NCI-H526 (cell line): ENCODE measurements at regions not wholly inside any gene's neighbourhood (a gene's known extent, or its start where the extent isn't known, plus 50 kb on each side); places are given as distances from the start of the nearest gene placed in this dataset.
"Not testable (repeated sequence)": the region's sequence is repeated elsewhere in the genome, so short reads cannot be mapped to it uniquely, and the experiment has no call there.

Experiments used
- DNase-seq, 2 experiments: peaks; one replicate each; lab custom pipeline; 2025; lab: John Stamatoyannopoulos, UW

DNA sequence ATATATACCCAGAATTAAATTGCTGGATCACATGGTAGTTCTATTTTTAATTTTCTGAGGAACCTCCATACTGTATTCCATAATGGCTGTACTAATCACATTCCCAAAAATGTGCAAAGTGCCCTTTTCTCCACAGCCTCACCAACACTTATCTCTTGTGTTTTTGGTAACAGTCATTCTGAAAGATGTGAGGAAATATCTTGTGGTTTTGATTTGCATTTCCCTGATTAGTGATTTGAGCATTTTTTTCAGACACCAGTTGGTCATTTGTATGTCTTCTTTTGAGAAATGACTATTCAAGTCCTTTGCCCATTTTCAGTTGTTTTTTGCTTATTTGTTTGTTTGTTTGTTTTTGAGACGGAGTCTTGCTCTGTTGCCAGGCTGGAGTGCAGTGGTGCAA is 98.1 kb upstream of the SIMC1 start:
- DNase-seq: not testable (repeated sequence)

DNA sequence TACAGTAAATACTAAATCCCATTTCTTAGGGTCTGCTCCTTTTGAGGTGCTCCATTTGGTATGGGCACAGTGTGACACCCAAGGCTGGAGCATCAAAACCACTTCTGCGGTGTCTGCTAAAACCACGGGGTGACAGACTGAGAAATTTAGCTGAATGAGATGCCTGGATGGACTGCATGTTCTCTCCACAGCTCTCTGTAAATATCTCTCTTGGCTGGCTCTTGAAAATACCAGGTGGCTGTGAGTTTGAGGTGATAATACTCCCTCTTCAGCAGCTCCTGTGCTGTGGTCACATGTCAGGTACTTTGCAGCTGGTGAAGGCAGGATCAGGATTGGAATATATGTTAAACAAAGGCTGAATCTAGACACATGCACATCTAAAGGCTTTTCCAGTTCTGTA is 93.7 kb upstream of the SIMC1 start:
- no peak for DNase-seq

DNA sequence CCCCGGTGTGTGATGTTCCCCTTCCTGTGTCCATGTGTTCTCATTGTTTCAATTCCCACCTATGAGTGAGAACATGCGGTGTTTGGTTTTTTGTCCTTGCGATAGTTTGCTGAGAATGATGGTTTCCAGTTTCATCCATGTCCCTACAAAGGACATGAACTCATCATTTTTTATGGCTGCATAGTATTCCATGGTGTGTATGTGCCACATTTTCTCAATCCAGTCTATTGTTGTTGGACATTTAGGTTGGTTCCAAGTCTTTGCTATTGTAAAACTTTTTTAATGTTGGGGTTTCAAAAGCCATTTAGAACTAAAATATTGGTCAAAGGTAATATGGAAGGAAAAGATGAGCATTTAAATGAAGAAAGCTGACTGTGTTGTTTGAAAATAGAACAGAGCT is 88.3 kb upstream of the SIMC1 start:
- DNase-seq: not testable (repeated sequence)

GRCh38 chr5:176151281-176151680 is 86.9 kb upstream of the SIMC1 start:
- DNase-seq: no peak

DNA sequence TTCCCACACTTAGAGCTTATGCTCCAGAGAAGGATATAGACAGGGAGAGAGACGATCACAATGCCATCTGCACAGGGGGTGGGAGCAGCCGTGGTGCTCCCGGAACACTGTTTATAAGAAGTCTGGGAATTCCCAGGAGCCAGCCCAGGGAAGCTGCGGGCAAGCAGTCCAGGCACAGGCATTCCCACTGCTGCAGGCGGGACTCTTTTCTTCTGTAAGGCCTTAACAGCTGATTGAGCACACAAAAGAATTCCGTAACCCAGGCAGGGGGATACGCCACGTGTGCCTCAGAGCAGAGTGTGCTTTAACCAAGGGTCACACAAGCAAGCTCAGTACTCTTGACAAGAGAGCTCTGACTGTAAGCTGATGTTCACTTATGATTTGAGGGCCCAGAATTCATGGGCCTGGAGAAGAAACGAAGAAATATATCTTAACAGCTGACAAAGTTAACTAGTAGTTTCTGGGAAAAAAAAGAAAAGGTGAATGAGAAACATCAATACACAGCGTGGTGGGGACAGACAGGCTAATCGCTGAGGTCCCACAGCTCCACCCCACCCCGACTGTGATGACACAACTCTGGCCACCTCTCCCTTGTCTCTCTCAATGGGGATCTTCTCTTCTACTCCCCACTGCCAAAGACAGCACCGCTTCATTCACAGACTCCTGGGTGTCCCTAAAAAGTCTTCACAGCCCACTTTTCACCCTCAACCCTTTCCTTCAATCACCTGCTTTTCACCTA is 85.9 kb upstream of the SIMC1 start:
- DNase-seq: no peak

DNA sequence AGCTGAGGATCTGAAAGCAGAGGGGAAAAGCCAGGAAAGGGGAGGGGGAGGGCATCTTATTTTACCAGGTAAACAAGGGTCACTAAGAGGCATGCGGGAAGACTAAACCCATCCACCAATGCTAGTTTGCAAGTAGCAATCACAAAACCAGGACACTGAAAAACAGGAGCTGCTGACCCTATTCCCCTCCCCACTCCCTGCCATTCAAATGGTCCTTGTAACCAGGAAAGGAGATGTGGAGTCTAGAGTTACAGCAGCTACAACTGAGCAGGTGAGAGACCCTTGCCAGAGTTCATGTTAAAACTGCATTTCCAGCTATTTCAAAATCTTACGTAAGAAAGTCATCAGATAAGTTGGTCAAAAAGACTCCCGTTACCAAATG is 85.3 kb upstream of the SIMC1 start:
- no peak for DNase-seq

- DNase-seq: no peak
These were observed 84.5 kb upstream of the SIMC1 start for GRCh38 chr5:176153741-176154140.

- no peak for DNase-seq
These were observed 83.4 kb upstream of the SIMC1 start for GRCh38 chr5:176154821-176155220.

DNA sequence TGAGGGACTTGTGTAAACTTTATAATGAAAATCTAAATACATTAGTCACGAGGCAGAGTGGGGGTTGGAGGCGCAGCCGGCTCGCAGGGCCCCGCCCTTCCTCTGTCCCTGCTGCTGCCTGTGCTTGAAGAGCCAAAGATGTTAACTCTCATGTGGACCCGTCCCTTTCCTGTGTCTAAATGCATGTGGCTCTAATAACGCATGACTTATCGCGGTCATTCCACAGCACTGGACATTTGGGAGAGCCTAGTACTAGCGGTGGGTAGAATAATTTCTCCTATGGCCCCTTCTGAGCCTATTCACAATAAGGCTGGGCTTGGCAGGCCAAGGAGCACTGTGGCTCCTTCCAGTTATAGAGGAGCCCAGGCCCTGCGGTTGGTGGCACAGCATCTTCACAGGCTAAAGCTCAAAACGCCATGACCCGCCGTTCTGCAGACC is 82.3 kb upstream of the SIMC1 start:
- DNase-seq: no peak

DNA sequence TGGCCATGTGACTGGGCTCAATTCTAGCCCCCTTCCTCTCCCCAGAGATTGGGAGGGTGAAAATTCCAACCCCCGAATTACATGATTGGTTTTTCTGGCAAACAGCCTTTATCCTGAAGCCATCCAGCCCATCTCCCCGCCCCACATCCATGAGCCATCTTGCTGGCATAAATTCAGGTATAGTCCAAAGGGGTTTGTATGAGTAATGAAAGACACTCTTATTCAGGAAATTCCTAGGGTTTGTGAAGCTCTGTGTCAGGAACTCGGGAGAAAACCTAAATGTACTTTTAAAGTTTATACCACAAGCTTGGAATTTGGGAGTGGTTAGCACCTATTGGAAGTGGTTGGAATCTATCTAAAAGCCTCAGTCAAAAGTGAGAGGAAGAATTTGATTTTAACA is 80.6 kb upstream of the SIMC1 start:
- DNase-seq: no peak

- no peak for DNase-seq
These were observed 76.8 kb upstream of the SIMC1 start for GRCh38 chr5:176161431-176161830.

DNA sequence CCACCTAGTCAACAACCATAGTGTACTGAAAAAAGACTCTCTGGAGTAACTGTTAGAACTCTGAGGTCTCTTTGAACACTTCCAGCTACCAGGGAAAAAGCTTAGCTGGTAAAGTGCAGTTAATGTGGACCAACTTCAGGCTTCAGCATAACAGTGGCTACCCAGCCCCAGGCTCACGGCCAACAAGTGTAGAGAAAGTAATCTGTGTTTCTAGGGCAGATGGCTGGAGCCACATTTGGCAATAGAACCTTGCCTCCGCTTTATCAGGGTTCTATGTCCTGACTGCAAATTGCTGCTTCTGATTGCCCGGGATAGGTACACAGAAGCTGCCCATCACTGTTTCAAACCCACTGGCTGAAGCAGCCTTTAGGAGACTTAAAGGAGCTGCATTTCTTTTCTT is 76.0 kb upstream of the SIMC1 start:
- no peak for DNase-seq

DNA sequence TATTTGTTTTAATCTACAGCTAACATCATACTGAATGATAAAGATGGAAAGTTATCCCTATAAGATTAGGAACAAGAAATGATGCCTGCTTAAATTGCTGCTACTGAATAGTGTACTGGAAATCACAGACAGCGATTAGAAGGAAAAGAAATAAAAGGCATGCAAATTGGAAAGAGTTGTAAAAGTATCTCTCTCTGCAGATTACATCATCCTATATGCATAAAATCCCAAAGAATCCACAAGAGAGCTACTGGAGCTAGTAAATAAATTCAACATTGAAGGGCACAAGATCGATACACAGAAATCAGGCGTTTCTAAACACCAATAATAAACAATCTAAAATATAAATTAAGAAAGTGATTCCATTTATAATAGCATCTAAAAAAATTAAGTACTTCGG is 75.3 kb upstream of the SIMC1 start:
- no peak for DNase-seq

GRCh38 chr5:176166427-176166826 is 71.8 kb upstream of the SIMC1 start:
- DNase-seq: no peak

DNA sequence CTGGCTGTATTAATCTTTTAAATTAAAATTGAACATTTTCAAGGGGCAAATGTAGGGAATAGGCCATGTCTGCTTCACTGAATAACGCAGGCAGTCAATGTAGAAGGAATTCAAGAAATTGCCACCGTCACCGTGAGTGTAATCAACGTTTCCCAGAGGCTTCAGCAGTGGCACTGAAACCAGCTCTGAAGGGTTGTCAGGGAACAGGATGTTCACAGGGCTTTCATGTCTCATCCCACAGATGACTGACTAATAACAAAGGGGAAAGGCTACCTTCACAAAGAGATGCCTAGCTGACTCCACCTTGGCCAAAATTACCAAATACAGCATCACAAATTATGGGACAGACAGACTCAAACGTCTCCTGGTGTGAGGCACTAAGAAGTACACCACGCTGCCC is 70.4 kb upstream of the SIMC1 start:
- no peak for DNase-seq

DNA sequence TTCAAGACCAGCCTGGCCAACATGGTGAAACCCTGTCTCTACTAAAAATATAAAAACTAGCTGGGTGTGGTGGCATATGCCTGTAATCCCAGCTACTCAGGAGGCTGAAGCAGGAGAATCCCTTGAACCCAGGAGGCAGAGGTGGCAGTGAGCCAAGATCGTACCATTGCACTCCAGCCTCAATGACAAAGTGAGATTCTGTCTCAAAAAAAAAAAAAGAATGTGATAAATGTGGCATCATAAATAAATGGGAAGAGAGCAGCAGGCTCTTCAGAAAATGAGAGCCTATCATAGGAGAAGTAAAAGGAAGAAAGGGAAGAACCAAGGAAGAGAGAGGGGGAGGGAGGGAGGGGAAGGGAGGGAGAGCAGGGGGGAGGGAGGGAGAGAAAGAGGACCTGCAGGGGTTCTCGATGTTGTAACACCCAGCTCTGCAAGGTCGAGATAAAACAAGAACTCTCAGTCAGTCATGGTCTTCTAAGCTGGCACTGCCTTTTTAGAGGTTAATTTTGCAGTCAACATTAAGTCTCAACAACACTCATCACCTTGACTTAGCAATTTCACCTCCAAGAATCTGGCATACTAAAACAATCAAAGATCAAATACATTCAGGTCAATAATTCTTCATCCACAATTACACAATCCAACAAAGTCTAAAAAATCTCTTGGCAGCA is 68.7 kb upstream of the SIMC1 start:
- no peak for DNase-seq

DNA sequence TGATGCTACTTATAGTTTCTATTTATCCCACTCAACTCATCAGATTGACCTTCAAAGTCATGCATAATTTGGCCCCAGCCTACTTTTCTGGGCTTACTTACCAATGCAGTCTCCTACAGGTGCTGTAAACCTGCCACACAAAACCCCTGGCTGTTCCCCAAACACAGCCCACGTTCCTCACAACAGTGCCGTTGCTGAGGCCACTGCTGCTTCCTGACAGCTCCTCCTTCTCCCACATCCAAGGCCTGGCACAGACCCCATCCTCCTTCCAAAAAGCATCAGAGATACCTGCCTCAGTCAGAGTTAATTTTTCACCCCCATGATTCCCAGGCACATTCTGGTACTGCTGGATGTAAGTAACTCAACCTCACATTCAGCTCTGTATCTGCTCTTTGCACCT is 68.1 kb upstream of the SIMC1 start:
- DNase-seq: no peak

DNA sequence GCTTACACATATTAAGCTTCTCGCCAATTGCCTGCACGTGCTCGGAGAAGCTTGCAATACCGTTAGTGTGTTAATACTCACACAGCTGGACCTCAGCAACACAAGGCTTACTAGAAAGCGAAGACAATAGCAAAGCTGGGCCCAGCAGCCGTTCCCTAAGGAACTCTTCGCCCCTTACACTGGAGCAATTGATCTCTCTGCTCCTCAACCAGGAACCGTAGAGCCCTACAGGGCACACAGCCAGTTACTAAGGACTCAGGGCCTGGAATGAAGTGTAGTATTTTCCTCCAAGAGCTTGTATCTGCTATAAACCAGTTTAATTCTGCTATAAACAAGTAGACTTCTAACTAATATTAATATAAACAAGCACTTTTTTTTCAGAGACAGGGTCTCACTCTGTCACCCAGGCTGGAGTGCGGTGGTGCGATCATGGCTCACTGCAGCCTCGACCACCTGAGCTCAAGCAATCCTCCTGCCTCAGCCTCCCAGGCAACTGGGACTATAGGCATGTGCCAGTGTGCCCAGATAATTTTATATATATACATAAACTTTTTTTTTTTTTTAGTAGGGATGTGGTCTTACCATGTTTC is 67.0 kb upstream of the SIMC1 start:
- no peak for DNase-seq

GRCh38 chr5:176172246-176172645 is 66.0 kb upstream of the SIMC1 start:
- no peak for DNase-seq

DNA sequence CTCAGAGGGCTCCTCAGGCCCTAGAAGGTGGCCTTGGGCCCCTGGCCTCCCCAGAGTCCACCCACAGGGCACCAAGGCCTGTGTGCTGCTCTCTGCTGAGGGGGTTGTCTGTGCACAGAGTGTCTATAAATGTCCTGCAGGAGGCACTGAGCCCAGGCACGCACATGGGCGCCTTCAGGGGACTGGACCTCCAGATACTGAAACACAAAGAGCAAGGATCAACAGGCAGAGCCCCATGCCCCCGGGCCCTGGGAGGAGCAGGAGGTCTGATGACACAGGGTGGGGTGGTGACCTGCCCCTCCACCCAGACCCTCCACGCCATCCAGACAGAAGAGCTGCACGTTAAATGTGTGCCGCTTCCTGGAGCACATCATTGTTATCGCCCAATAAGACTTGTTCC is 64.6 kb upstream of the SIMC1 start:
- DNase-seq: no peak

DNA sequence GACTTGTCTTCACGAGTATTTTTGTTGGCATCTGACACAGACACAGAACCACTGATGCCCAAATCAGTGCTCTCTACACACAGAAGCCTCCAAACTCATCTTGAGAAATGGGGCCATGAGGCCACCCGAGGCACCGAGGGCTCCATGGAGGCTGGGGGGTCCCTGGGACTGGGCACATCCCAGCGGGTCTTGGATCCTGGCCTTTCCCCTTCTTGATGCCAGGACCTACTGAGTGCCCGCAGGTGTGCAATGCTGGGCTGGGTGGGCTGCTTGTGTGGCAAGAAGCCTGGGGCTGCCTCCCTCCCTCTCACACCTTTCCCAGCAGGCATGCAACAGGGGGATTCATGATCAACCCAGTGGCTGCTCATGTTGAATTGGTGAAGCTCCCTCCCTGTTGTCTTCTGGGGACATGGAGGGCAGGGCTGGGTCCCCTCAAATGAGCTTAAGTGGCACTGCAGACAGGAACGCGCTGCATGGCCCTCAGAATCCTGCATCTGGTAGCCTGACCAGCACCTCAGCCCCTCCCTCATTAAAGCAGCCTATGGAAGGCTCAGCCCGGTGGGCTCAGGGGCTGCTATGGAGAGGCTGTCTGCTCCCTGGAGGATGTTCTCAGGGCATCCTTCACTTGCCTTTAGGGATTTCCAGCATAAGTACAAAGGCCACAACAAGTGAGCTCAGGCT is 63.7 kb upstream of the SIMC1 start:
- no peak for DNase-seq

GRCh38 chr5:176175101-176175852 is 62.9 kb upstream of the SIMC1 start:
- no peak for DNase-seq
